NT2/D1 (cell line): ENCODE measurements at regions not wholly inside any gene's neighbourhood (a gene's known extent, or its start where the extent isn't known, plus 50 kb on each side); places are given as distances from the start of the nearest gene placed in this dataset.

Experiments used
- DNase-seq: peaks from one replicate; pipeline ENCODE4 v3.0.0-alpha.2; 2011; ENCODE audit warnings: low read depth, low spot score
- H3K27me3 ChIP-seq: 2 replicates; pipeline ENCODE4 v1.6.0; 2011; ENCODE audit warnings: mild to moderate bottlenecking; ENCODE audit not compliant: insufficient read length, insufficient read depth
- H3K36me3 ChIP-seq: 2 replicates; pipeline ENCODE4 v1.6.1; 2011; ENCODE audit warnings: mild to moderate bottlenecking, low read length, mixed read lengths; ENCODE audit not compliant: insufficient read depth, insufficient read length
- H3K4me1 ChIP-seq: 2 replicates; pipeline ENCODE4 v1.5.1; 2011; ENCODE audit not compliant: insufficient read depth, insufficient read length
- H3K4me3 ChIP-seq: 2 replicates; pipeline ENCODE4 v1.5.1; 2011; ENCODE audit warnings: low read depth; ENCODE audit not compliant: insufficient read length
- H3K9ac ChIP-seq: 2 replicates; pipeline ENCODE4 v1.6.0; 2011; ENCODE audit warnings: low read depth; ENCODE audit not compliant: insufficient read length
- H3K9me3 ChIP-seq: 2 replicates; pipeline ENCODE4 v1.5.1; 2011; ENCODE audit warnings: mild to moderate bottlenecking, low read length; ENCODE audit not compliant: insufficient read depth
- SUZ12 ChIP-seq: IDR thresholded peaks from 2 replicates; pipeline ENCODE4 v1.6.1; 2011; ENCODE audit not compliant: insufficient read length, insufficient read depth; ENCODE audit errors: extremely low read depth
- YY1 ChIP-seq: IDR thresholded peaks from 2 replicates; pipeline ENCODE4 v1.6.1; 2011; ENCODE audit not compliant: insufficient read length, insufficient read depth
- ZNF274 ChIP-seq: IDR thresholded peaks from 2 replicates; pipeline ENCODE4 v1.6.1; 2011; ENCODE audit warnings: mild to moderate bottlenecking, low read depth, low read length

DNA sequence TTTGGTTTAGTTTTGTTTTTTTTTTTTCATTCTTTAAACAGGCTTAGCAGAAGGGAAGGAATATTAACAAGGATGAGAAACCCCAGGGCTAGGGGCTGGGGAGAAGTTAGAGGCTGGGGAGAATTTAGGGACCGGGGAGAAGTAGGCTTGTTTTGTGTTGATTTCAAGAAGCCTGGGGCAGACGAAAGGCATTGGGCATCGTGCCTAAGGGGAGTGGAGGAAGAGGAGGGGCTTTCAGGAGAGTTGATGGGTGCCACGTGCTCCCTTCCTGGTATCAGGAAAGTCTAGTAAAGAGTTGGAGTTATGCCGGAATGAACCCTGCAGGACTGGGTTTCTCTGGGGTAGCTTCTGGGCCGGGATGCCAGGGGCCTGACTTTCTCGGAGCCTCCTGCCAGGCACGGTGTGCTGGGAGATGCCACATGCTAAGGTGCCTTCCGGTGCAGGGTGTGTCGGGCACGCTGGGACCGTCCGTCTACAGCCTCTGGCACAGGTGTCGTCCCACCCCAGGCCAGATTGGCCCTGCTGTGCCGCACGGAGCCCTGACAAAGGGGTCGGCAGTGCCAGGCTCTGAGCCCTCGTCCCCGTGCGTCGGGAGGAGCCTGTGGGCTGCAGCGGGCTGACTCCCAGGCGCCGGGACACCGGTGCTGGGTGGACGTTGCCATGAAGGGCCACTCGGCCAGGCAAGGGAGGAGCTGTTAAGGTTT lies 159.9 kb downstream of the OLFM1 start:
- Histone ChIP-seq H3K9me3 (no peaks in the 10 kb centered on the region), H3K27me3 (no peaks in the 10 kb centered on the region), H3K4me1 (peaks cover 24% of the 10 kb centered on the region), H3K4me3 (no peak overlapping the region), H3K36me3 (no peaks in the 10 kb centered on the region), H3K9ac (no peak overlapping the region)
- TF ChIP-seq ZNF274 (no peak), YY1 (no peak), SUZ12 (no peak)
- no peak for DNase-seq

DNA sequence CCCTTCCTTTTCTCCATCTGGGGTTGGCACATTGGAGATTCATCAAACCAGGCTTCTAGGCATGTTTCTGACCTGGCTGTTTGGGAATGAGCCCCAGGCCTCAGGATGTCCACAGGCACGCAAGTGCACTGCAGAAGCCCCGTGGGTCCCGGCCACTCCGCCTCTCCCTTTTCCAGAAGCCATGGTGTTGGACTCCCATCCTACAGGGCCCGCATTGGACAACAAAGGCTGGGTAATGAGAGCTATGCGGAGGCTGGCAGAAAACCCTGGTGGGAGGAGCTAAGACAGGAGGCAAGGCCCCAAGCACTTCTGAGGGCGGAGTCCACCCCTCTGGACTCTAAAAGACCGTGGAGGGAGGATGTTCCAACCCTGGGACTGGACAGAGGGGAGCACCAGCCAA lies 160.6 kb downstream of the OLFM1 start:
- no peaks in the 10 kb centered on the region for H3K9me3 ChIP-seq
- no peak for DNase-seq

GRCh38 chr9:135248721-135249120 lies 161.3 kb downstream of the OLFM1 start:
- no peak for DNase-seq
- H3K9me3 ChIP-seq = no peaks in the 10 kb centered on the region
- no peak overlapping the region for H3K9ac ChIP-seq
- TF ChIP-seq SUZ12 = no peak
- TF ChIP-seq YY1 = no peak
- no peak for TF ChIP-seq ZNF274
- H3K36me3 ChIP-seq = no peaks in the 10 kb centered on the region
- H3K4me1 ChIP-seq = peaks cover 26% of the 10 kb centered on the region
- H3K4me3 ChIP-seq = no peak overlapping the region
- no peaks in the 10 kb centered on the region for H3K27me3 ChIP-seq

More for the DNA sequence above, 160.6 kb downstream of the OLFM1 start:
- no peak overlapping the region for H3K9ac ChIP-seq
- H3K27me3 ChIP-seq = no peaks in the 10 kb centered on the region
- no peak for TF ChIP-seq ZNF274
- TF ChIP-seq YY1 = no peak
- TF ChIP-seq SUZ12 = no peak
- H3K4me1 ChIP-seq = peaks cover 27% of the 10 kb centered on the region
- H3K4me3 ChIP-seq = no peak overlapping the region
- H3K36me3 ChIP-seq = no peaks in the 10 kb centered on the region

- Histone ChIP-seq H3K4me1 (peaks cover 30% of the 10 kb centered on the region), H3K9ac (no peak overlapping the region), H3K4me3 (no peak overlapping the region), H3K9me3 (no peaks in the 10 kb centered on the region), H3K36me3 (no peaks in the 10 kb centered on the region), H3K27me3 (no peaks in the 10 kb centered on the region)
- no peak for DNase-seq
- no peak for TF ChIP-seq ZNF274
- no peak for TF ChIP-seq SUZ12
- TF ChIP-seq YY1 = no peak
Observed at GRCh38 chr9:135249191-135249590, 161.7 kb downstream of the OLFM1 start.

DNA sequence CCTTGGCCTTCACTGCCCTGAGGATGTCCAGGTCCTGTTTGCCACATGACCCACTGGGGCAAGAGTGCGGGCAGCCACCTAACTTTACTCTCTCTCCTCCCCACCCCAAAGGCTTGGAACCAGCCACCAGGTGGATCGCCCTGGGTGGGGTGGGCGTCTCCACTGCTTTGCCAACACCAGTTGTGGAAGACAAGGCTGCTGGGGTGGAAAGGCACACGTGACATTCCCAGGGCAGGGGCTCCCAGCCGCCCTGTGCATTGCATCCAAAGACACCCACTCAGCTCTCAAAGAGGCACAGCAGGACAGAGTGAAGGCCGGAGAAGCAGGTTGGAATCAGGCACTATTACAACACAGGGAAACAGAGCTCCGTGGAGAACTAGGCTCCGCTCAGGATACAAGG lies 162.2 kb downstream of the OLFM1 start:
- Histone ChIP-seq H3K9me3 (no peaks in the 10 kb centered on the region), H3K27me3 (no peaks in the 10 kb centered on the region)
- no peak for TF ChIP-seq YY1
- no peak for TF ChIP-seq SUZ12
- TF ChIP-seq ZNF274 = no peak

DNA sequence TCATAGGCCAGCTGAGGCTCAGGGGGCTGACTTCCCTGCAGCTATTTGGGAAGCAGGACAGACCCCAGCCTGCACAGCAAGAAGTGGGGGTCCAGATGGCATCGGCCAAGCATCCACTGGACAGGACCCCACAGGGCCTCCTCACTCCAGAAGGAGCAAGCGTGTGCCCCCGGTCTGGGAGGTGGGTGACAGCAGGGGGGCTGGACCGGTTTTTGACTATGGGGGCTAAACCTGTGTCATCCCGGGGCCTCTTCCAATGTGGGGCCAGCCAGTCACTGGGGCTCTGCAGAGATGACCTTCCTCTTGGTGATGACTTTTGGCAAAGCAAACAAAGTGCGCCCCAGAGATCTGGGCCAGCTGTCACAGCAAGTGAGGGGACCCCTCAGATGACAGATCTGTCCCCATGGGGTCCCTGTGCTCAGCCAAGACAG lies 163.9 kb downstream of the OLFM1 start:
- H3K4me1 ChIP-seq = peaks cover 43% of the 10 kb centered on the region
- DNase-seq = no peak
- H3K9ac ChIP-seq = no peak overlapping the region
- H3K4me3 ChIP-seq = no peak overlapping the region
- no peaks in the 10 kb centered on the region for H3K9me3 ChIP-seq
- TF ChIP-seq YY1 = no peak
- no peak for TF ChIP-seq ZNF274
- no peaks in the 10 kb centered on the region for H3K27me3 ChIP-seq
- no peaks in the 10 kb centered on the region for H3K36me3 ChIP-seq

More for the DNA sequence above, 162.2 kb downstream of the OLFM1 start:
- Histone ChIP-seq H3K4me3 (no peak overlapping the region), H3K4me1 (peaks cover 33% of the 10 kb centered on the region), H3K9ac (no peak overlapping the region), H3K36me3 (no peaks in the 10 kb centered on the region)
- no peak for DNase-seq

DNA sequence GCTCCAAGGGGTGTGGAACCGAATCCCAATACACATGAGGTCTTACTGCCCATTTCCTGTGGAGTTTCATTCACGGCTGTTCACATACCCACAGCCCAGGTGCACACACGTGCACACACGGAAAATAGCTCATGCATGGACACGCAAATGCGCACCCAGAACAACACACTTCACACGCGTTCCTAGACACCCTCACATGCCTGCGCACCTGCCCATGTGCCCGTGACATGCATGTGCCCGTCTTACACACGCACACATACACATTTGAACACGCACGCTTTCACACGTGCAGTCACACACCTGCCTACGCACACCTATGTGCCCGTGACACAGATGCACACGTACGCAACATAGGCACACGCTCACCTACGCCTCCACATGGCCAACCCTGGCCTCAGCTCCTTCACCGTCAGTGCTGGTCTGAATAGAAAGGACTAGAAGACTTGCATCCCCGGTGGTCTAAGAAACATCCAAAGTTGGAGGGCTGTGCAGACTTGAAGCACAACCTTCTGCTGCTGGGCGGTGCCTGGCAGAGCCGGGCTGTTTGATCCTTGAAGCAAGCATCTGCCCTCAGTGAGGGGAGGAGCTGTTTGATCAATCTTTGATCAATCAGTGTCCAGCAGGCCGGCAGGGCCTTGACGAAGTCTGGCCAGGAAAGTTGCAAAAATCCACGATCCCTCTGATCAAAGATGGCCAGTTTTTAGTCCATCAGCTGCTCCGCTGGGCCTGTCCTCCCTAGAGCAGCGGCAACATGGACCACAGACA lies 164.7 kb downstream of the OLFM1 start:
- Histone ChIP-seq H3K9ac (peak overlapping the region; percentile 81), H3K4me1 (peaks cover 43% of the 10 kb centered on the region), H3K36me3 (no peaks in the 10 kb centered on the region), H3K4me3 (no peak overlapping the region), H3K9me3 (no peaks in the 10 kb centered on the region), H3K27me3 (no peaks in the 10 kb centered on the region)
- DNase-seq = no peak
- TF ChIP-seq SUZ12 (no peak), YY1 (no peak)

DNA sequence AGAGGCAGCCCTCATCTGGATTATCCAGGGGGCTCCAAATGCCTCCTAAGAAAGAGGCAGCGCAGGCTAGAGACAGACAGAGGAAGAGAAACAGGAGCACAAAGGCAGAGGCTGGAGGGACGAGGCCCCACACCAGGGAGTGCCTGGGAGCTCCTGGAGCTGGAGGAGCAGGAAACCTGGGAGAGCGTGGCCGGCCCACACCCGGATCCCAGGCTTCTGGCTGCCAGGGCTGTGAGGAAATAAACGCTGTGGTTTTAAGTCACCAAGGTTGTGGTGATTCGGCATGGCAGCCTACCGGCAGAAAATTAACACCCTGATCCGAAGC lies 165.5 kb downstream of the OLFM1 start:
- Histone ChIP-seq H3K9ac (peak overlapping the region; percentile 81), H3K27me3 (no peaks in the 10 kb centered on the region), H3K4me3 (peak overlapping the region; percentile 29), H3K36me3 (no peaks in the 10 kb centered on the region), H3K9me3 (no peaks in the 10 kb centered on the region), H3K4me1 (peaks cover 38% of the 10 kb centered on the region)
- DNase-seq = no peak
- TF ChIP-seq ZNF274 (no peak), SUZ12 (no peak), YY1 (no peak)
